Body of pancreas (tissue), 4 donors: ENCODE measurements at regions not wholly inside any gene's neighbourhood (a gene's known extent, or its start where the extent isn't known, plus 50 kb on each side); places are given as distances from the start of the nearest gene placed in this dataset.

Experiments used
- CTCF ChIP-seq, 7 experiments: fragments of 450-650 bp in 4 of 7; fragments of 200-600 bp in 3 of 7; sonication (generic) in 3 of 7; IDR thresholded peaks; one replicate each; pipeline ENCODE4 v1.5.1; 2016 to 2019; ENCODE audit warnings: antibody characterized with exemption in 7 of 7
- POLR2A ChIP-seq, 3 donors: fragments of 450-650 bp; IDR thresholded peaks; one replicate each; pipeline ENCODE4 v1.6.1; 2016; ENCODE audit warnings: antibody characterized with exemption in 3 of 3, mild to moderate bottlenecking in 2 of 3

DNA sequence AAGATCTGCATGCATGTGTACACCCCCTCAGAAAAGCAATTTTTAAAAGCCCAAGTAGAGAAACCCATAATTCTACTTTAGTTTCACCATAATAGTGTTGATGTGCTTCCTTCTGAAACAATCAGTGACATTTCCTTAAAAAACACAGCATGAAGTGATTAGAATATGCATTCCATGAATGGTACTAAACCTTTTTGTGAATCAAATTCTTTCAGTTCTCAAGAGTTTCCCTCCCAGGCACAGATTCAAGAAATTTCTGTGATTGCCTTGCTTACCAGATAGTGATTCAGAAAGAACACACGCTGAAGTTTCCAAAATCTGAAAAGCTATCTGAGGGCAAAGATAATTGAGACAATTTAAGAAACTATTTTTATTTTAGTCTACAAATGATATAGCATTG lies 136.4 kb upstream of the ADGRL2 start:
- no peak for TF ChIP-seq CTCF (IDR thresholded peaks at IDR 0.05)
- no peak for TF ChIP-seq POLR2A (IDR thresholded peaks at IDR 0.05)
